ENCODE measurements at regions not wholly inside any gene's neighbourhood (a gene's known extent, or its start where the extent isn't known, plus 50 kb on each side); places are given as distances from the start of the nearest gene placed in this dataset.

DNA sequence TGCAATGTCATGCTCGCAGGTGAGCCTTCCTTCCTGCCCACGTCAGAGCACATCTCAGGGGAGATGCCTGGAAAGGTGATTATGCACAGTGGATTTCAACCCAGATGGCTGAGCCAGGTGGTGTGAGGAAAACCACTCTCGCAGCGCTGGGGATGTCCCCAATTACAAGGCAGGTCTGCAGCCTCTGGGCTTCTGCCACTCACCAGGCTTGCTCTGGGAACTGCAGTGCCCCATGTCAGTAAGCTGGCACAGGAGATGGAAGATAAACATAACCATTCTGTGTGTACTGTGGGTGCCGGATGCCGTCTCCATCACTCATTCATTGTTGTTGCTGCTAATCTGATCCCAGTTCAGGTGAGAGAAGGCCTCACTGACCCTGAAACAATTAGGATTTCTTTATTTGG lies 222.9 kb upstream of the PITRM1 start:
- in situ Hi-C loops (cut with MboI; ENCODE audit: low pct_ligation_motif_present in 1 of 4, low pct_unique_long_range_greater_than_20kb in 1 of 4, low sequenced_read_pairs in 3 of 4): no loop called here
- Histone ChIP-seq H3K27me3 (no peaks in the 10 kb centered on the region), H3K4me1 (peaks cover 0 to 5% (median 0%) of the 10 kb centered on the region in 4 donors), H3K36me3 (no peaks in the 10 kb centered on the region), H3K9me3 (no peaks in the 10 kb centered on the region), H3K27ac (peak overlapping the region in 3 of 4 donors; percentile 23 to 54 (median 26)), H3K4me3 (no peak overlapping the region)
- WGBS, 2 donors (ENCODE audit: low coverage in 1 of 2): 55 to 61% methylated on average over 4 to 6 of the region's 6 CpGs
- intact Hi-C loops (cut with DNase I; ENCODE audit: low total_unique reads): no loop called here
- TF ChIP-seq CTCF (IDR thresholded peaks at IDR 0.05) (no peak), EP300 (IDR thresholded peaks at IDR 0.05; ENCODE audit: low read depth) (no peak), POLR2AphosphoS5 (IDR thresholded peaks at IDR 0.05) (no peak)
- DNase-seq: no peak

GRCh38 chr10:3395041-3395440 lies 222.5 kb upstream of the PITRM1 start:
- TF ChIP-seq EP300 (IDR thresholded peaks at IDR 0.05; ENCODE audit: low read depth): no peak
- H3K4me1 ChIP-seq: peaks cover 0 to 5% (median 0%) of the 10 kb centered on the region in 4 donors
- intact Hi-C loops (cut with DNase I; ENCODE audit: low total_unique reads) (no loop called here), in situ Hi-C loops (cut with MboI; ENCODE audit: low pct_ligation_motif_present in 1 of 4, low pct_unique_long_range_greater_than_20kb in 1 of 4, low sequenced_read_pairs in 3 of 4) (no loop called here)
- no peaks in the 10 kb centered on the region for H3K36me3 ChIP-seq
- H3K27ac ChIP-seq: peak overlapping the region in 3 of 4 donors; percentile 23 to 54 (median 26)
- H3K9me3 ChIP-seq: no peaks in the 10 kb centered on the region
- 87 to 100% methylated on average over 2 to 3 of the region's 3 CpGs for WGBS, 2 donors (ENCODE audit: low coverage in 1 of 2)
- no peak overlapping the region for H3K4me3 ChIP-seq
- DNase-seq: no peak
- no peaks in the 10 kb centered on the region for H3K27me3 ChIP-seq

DNA sequence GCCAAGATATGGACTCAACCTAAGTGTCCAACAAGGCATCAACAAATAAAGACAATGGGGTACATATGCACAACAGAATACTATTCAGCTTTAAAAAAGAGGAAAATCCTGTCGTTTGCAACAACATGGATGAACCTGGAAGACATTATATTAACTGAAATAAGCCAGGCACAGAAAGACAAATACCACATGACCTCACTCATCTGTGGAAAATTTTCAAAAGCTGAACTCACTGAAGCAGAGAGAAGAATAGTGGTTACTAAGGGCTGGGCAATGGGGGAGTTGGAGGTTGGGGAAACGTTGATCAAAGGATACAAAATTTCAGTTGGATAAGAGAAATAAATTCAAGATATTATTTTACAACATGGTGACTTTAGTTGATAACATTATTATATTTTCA lies 221.4 kb upstream of the PITRM1 start:
- H3K36me3 ChIP-seq: no peaks in the 10 kb centered on the region
- WGBS, 2 donors (ENCODE audit: low coverage in 1 of 2): 60 to 61% methylated on average over 2 of the region's 2 CpGs
- no peak for DNase-seq
- peak overlapping the region in 3 of 4 donors; percentile 23 to 54 (median 26) for H3K27ac ChIP-seq
- intact Hi-C loops (cut with DNase I; ENCODE audit: low total_unique reads) (no loop called here), in situ Hi-C loops (cut with MboI; ENCODE audit: low pct_ligation_motif_present in 1 of 4, low pct_unique_long_range_greater_than_20kb in 1 of 4, low sequenced_read_pairs in 3 of 4) (no loop called here)
- H3K27me3 ChIP-seq: no peaks in the 10 kb centered on the region
- TF ChIP-seq CTCF (IDR thresholded peaks at IDR 0.05) (no peak), POLR2AphosphoS5 (IDR thresholded peaks at IDR 0.05) (peak in 1 of 3 donors; percentile 12)
- peaks cover 0 to 5% (median 0%) of the 10 kb centered on the region in 4 donors for H3K4me1 ChIP-seq
- no peaks in the 10 kb centered on the region for H3K9me3 ChIP-seq
- no peak overlapping the region for H3K4me3 ChIP-seq

- no peaks in the 10 kb centered on the region for H3K4me1 ChIP-seq
- 83% methylated on average over 1 of the region's 1 CpG; no CpG with 5 or more reads in 1 of the 2 donors for WGBS, 2 donors (ENCODE audit: low coverage in 1 of 2)
Measured at GRCh38 chr10:3391657-3392056, 219.1 kb upstream of the PITRM1 start.

More at GRCh38 chr10:3391657-3392056, 219.1 kb upstream of the PITRM1 start:
- no peaks in the 10 kb centered on the region for H3K27me3 ChIP-seq
- H3K27ac ChIP-seq: no peak overlapping the region
- H3K4me3 ChIP-seq: no peak overlapping the region
- TF ChIP-seq POLR2A (IDR thresholded peaks at IDR 0.05) (no peak), CTCF (IDR thresholded peaks at IDR 0.05) (no peak), POLR2AphosphoS5 (IDR thresholded peaks at IDR 0.05) (no peak), EP300 (IDR thresholded peaks at IDR 0.05; ENCODE audit: low read depth) (no peak)
- no peaks in the 10 kb centered on the region for H3K9me3 ChIP-seq
- in situ Hi-C loops (cut with MboI; ENCODE audit: low pct_ligation_motif_present in 1 of 4, low pct_unique_long_range_greater_than_20kb in 1 of 4, low sequenced_read_pairs in 3 of 4) (no loop called here), intact Hi-C loops (cut with DNase I; ENCODE audit: low total_unique reads) (no loop called here)
- DNase-seq: no peak
- H3K36me3 ChIP-seq: no peaks in the 10 kb centered on the region

Measured in transverse colon (tissue), 4 donors.